ENCODE measurements at regions not wholly inside any gene's neighbourhood (a gene's known extent, or its start where the extent isn't known, plus 50 kb on each side); places are given as distances from the start of the nearest gene placed in this dataset.

- TF ChIP-seq POLR2AphosphoS5 (IDR thresholded peaks at IDR 0.05) (no peak), CTCF (IDR thresholded peaks at IDR 0.05) (no peak), POLR2A (IDR thresholded peaks at IDR 0.05) (no peak)
Measured at GRCh38 chr4:114082348-114082747, 102.9 kb upstream of the ARSJ start.

Data from sigmoid colon (tissue), 4 donors.